HG02840 (cell line): ENCODE measurements at regions not wholly inside any gene's neighbourhood (a gene's known extent, or its start where the extent isn't known, plus 50 kb on each side); places are given as distances from the start of the nearest gene placed in this dataset.

Experiments used
- ATAC-seq: cut with Tn5 transposase; IDR thresholded peaks from one replicate; pipeline ENCODE4 v1.9.1; 2021; ENCODE audit warnings: mild to moderate bottlenecking, moderate library complexity, moderate number of reproducible peaks; ENCODE audit not compliant: unreplicated experiment, low FRiP score

- no peak for ATAC-seq
Observed at GRCh38 chr15:95345867-95346266, 984.6 kb upstream of the NR2F2 start.

GRCh38 chr15:95346721-95347475 lies 983.6 kb upstream of the NR2F2 start:
- no peak for ATAC-seq

- ATAC-seq = no peak
Observed at GRCh38 chr15:95347837-95348236, 982.7 kb upstream of the NR2F2 start.

- no peak for ATAC-seq
Observed at GRCh38 chr15:95350908-95351307, 979.6 kb upstream of the NR2F2 start.

- no peak for ATAC-seq
Observed at GRCh38 chr15:95352631-95353187, 977.8 kb upstream of the NR2F2 start.

GRCh38 chr15:95353512-95353911 lies 977.0 kb upstream of the NR2F2 start:
- no peak for ATAC-seq

GRCh38 chr15:95359966-95360365 lies 970.5 kb upstream of the NR2F2 start:
- no peak for ATAC-seq

- ATAC-seq = no peak
Observed at GRCh38 chr15:95362306-95362705, 968.2 kb upstream of the NR2F2 start.

GRCh38 chr15:95363646-95364045 lies 966.9 kb upstream of the NR2F2 start:
- no peak for ATAC-seq

GRCh38 chr15:95365511-95366107 lies 964.9 kb upstream of the NR2F2 start:
- no peak for ATAC-seq

- no peak for ATAC-seq
Observed at GRCh38 chr15:95368191-95368590, 962.3 kb upstream of the NR2F2 start.

- ATAC-seq = no peak
Observed at GRCh38 chr15:95368755-95369601, 961.5 kb upstream of the NR2F2 start.

GRCh38 chr15:95370291-95370690 lies 960.2 kb upstream of the NR2F2 start:
- ATAC-seq = no peak

- ATAC-seq = no peak
Observed at GRCh38 chr15:95371664-95372063, 958.8 kb upstream of the NR2F2 start.

- no peak for ATAC-seq
Observed at GRCh38 chr15:95375281-95375680, 955.2 kb upstream of the NR2F2 start.

GRCh38 chr15:95377258-95377852 lies 953.1 kb upstream of the NR2F2 start:
- no peak for ATAC-seq

- no peak for ATAC-seq
Observed at GRCh38 chr15:95394186-95395067, 936.1 kb upstream of the NR2F2 start.

GRCh38 chr15:95400428-95400827 lies 930.1 kb upstream of the NR2F2 start:
- no peak for ATAC-seq

- ATAC-seq = no peak
Observed at GRCh38 chr15:95401587-95401986, 928.9 kb upstream of the NR2F2 start.

GRCh38 chr15:95405447-95405846 lies 925.1 kb upstream of the NR2F2 start:
- no peak for ATAC-seq
